CD14-positive monocyte (primary cell): ENCODE measurements at regions not wholly inside any gene's neighbourhood (a gene's known extent, or its start where the extent isn't known, plus 50 kb on each side); places are given as distances from the start of the nearest gene placed in this dataset.

Experiments used
- DNase-seq, 3 donors: peaks; one replicate each; pipeline ENCODE4 v3.0.0-alpha.2; 2011 to 2022
- H2AFZ ChIP-seq: 2 replicates; pipeline ENCODE4 v1.6.0; 2012; ENCODE audit warnings: mild to moderate bottlenecking, low read depth, low read length, inconsistent platforms; ENCODE audit not compliant: insufficient read depth, poor library complexity, severe bottlenecking
- H3K27ac ChIP-seq, 2 donors: 1 replicate in 1 of 2; 2 replicates in 1 of 2; pipeline ENCODE4 v1.5.1; 2012 to 2013; ENCODE audit warnings: low read length in 2 of 2, control low read depth in 1 of 2, inconsistent platforms in 1 of 2, low read depth in 1 of 2, mild to moderate bottlenecking in 1 of 2
- H3K27me3 ChIP-seq, 2 donors: one replicate each; pipeline versions ENCODE4 v1.6.0 to v1.6.1; 2011 to 2013; ENCODE audit warnings: low read length in 2 of 2; ENCODE audit not compliant: control insufficient read depth in 2 of 2, insufficient read depth in 2 of 2
- H3K36me3 ChIP-seq, 2 donors: replicated peaks in 1 of 2; 1 replicate in 1 of 2; 2 replicates in 1 of 2; pipeline versions ENCODE4 v1.5.1 to v1.6.1; 2012 to 2013; ENCODE audit warnings: low read length in 2 of 2, control low read depth in 1 of 2, inconsistent platforms in 1 of 2, mild to moderate bottlenecking in 1 of 2; ENCODE audit not compliant: insufficient read depth in 2 of 2, control insufficient read depth in 1 of 2
- H3K4me1 ChIP-seq, 2 donors: 1 replicate in 1 of 2; 2 replicates in 1 of 2; pipeline versions ENCODE4 v1.5.1 to v1.6.1; 2012 to 2013; ENCODE audit warnings: low read length in 2 of 2, control low read depth in 1 of 2, inconsistent platforms in 1 of 2, mild to moderate bottlenecking in 1 of 2, moderate library complexity in 1 of 2; ENCODE audit not compliant: insufficient read depth in 2 of 2, control insufficient read depth in 1 of 2
- H3K4me2 ChIP-seq: replicated peaks from 2 replicates; pipeline ENCODE3; 2012; ENCODE audit warnings: low read length, moderate library complexity, mild to moderate bottlenecking; ENCODE audit not compliant: poor library complexity, severe bottlenecking; ENCODE audit errors: extremely low read depth
- H3K4me3 ChIP-seq, 3 experiments: fragments of 200-600 bp in 1 of 3; sonication (generic) in 1 of 3; replicated peaks in 1 of 3; 1 replicate in 2 of 3; 2 replicates in 1 of 3; pipeline ENCODE4 v1.5.1; 2011 to 2013; ENCODE audit warnings: low read length in 3 of 3, mild to moderate bottlenecking in 3 of 3, control low read depth in 2 of 3, low read depth in 2 of 3, inconsistent platforms in 1 of 3, moderate library complexity in 1 of 3
- H3K79me2 ChIP-seq: 2 replicates; pipeline ENCODE4 v1.6.0; 2012; ENCODE audit warnings: mild to moderate bottlenecking, control low read depth, inconsistent platforms, low read length, moderate library complexity; ENCODE audit not compliant: insufficient read depth
- H3K9ac ChIP-seq: 2 replicates; pipeline ENCODE4 v1.6.0; 2017; ENCODE audit warnings: low read length, mild to moderate bottlenecking; ENCODE audit not compliant: insufficient read depth, poor library complexity, severe bottlenecking
- H3K9me3 ChIP-seq, 2 donors: replicated peaks in 1 of 2; 1 replicate in 1 of 2; 2 replicates in 1 of 2; pipeline versions ENCODE4 v1.5.1 to v1.6.1; 2012 to 2013; ENCODE audit warnings: low read length in 2 of 2, control low read depth in 1 of 2; ENCODE audit not compliant: control insufficient read depth in 1 of 2, insufficient read depth in 1 of 2
- H4K20me1 ChIP-seq: 2 replicates; pipeline ENCODE4 v1.6.0; 2012; ENCODE audit warnings: mild to moderate bottlenecking, low read length, control low read depth, moderate library complexity; ENCODE audit not compliant: insufficient read depth
- H3K27ac Mint-ChIP-seq, 7 donors: one replicate each; pipeline ENCODE4 v1.8.0; 2020; ENCODE audit warnings: mild to moderate bottlenecking in 7 of 7, mixed read lengths in 7 of 7, moderate library complexity in 6 of 7, inconsistent platforms in 2 of 7
- H3K27me3 Mint-ChIP-seq, 3 donors: one replicate each; pipeline ENCODE4 v1.8.0; 2021 to 2022; ENCODE audit warnings: low read depth in 3 of 3, mild to moderate bottlenecking in 3 of 3, mixed read lengths in 3 of 3, moderate library complexity in 3 of 3, inconsistent platforms in 1 of 3
- H3K36me3 Mint-ChIP-seq, 2 donors: one replicate each; pipeline ENCODE4 v1.8.0; 2020; ENCODE audit warnings: mixed read lengths in 2 of 2, inconsistent platforms in 1 of 2, mild to moderate bottlenecking in 1 of 2
- H3K4me1 Mint-ChIP-seq: one replicate; pipeline ENCODE4 v1.8.0; 2020; ENCODE audit warnings: mild to moderate bottlenecking, mixed read lengths
- H3K4me3 Mint-ChIP-seq, 2 donors: one replicate each; pipeline ENCODE4 v1.8.0; 2020; ENCODE audit warnings: mild to moderate bottlenecking in 2 of 2, mixed read lengths in 2 of 2, moderate library complexity in 1 of 2
- H3K9me3 Mint-ChIP-seq, 7 donors: one replicate each; pipeline ENCODE4 v1.8.0; 2020 to 2022; ENCODE audit warnings: mixed read lengths in 7 of 7, mild to moderate bottlenecking in 6 of 7, moderate library complexity in 6 of 7, inconsistent platforms in 2 of 7
- CTCF ChIP-seq: fragments of 200-600 bp; IDR thresholded peaks from one replicate; pipeline ENCODE4 v1.8.0; 2022; ENCODE audit warnings: antibody characterized with exemption, mild to moderate bottlenecking
- WGBS: methylation state at CpG from one replicate; pipeline ENCODE4 v1.1.5; 2013; ENCODE audit warnings: missing lambda C conversion rate; ENCODE audit not compliant: insufficient coverage; 5-methylcytosine and 5-hydroxymethylcytosine counted together
- intact Hi-C, 2 donors: fragments of 100-400 bp; cut with micrococcal nuclease; formaldehyde crosslinking; loops; one replicate each; pipeline versions ENCODE4 v1.15.0 to v1.15.1; 2023

GRCh38 chr7:119271147-119271779 is 1001.7 kb upstream of the KCND2 start:
- no peak for DNase-seq
- Mint-ChIP-seq H3K9me3 (no peaks in the 10 kb centered on the region), H3K27ac (no peak overlapping the region), H3K4me3 (no peak overlapping the region), H3K4me1 (no peaks in the 10 kb centered on the region), H3K27me3 (no peaks in the 10 kb centered on the region), H3K36me3 (no peaks in the 10 kb centered on the region)
- Histone ChIP-seq H3K27me3 (no peaks in the 10 kb centered on the region), H3K36me3 (no peaks in the 10 kb centered on the region), H3K9ac (no peak overlapping the region), H3K4me1 (no peaks in the 10 kb centered on the region), H3K79me2 (no peaks in the 10 kb centered on the region), H2AFZ (no peak overlapping the region), H3K4me3 (no peak overlapping the region), H3K9me3 (no peaks in the 10 kb centered on the region), H4K20me1 (no peaks in the 10 kb centered on the region), H3K4me2 (no peak overlapping the region), H3K27ac (no peak overlapping the region)
- intact Hi-C loops: no loop called here
- TF ChIP-seq CTCF: no peak
- 96% methylated on average over 7 of the region's 9 CpGs for WGBS

GRCh38 chr7:119281181-119281846 is 991.7 kb upstream of the KCND2 start:
- Histone ChIP-seq H3K9me3 (no peaks in the 10 kb centered on the region), H3K27ac (no peak overlapping the region), H4K20me1 (no peaks in the 10 kb centered on the region), H3K27me3 (no peaks in the 10 kb centered on the region), H3K36me3 (no peaks in the 10 kb centered on the region), H3K4me3 (no peak overlapping the region), H2AFZ (no peak overlapping the region), H3K4me2 (no peak overlapping the region), H3K9ac (no peak overlapping the region), H3K4me1 (no peaks in the 10 kb centered on the region), H3K79me2 (no peaks in the 10 kb centered on the region)
- no peak overlapping the region for H3K4me3 Mint-ChIP-seq
- H3K36me3 Mint-ChIP-seq: no peaks in the 10 kb centered on the region
- no peaks in the 10 kb centered on the region for H3K4me1 Mint-ChIP-seq
- no peak overlapping the region for H3K27ac Mint-ChIP-seq
- intact Hi-C loops: no loop called here
- no peak for TF ChIP-seq CTCF
- no peaks in the 10 kb centered on the region for H3K27me3 Mint-ChIP-seq
- DNase-seq: no peak
- H3K9me3 Mint-ChIP-seq: peaks cover 0 to 2% (median 0%) of the 10 kb centered on the region in 7 donors
- WGBS: no CpG with 5 or more reads among the region's 1 CpG
